Myocyte (in vitro differentiated cells): ENCODE measurements at regions not wholly inside any gene's neighbourhood (a gene's known extent, or its start where the extent isn't known, plus 50 kb on each side); places are given as distances from the start of the nearest gene placed in this dataset.
A peak's percentile ranks its signal among the peaks of the same experiment; 100 is the strongest.

ENCODE experiments used
- DNase-seq: peaks from one replicate; pipeline ENCODE4 v3.0.0-alpha.2; 2012; ENCODE audit warnings: low read depth

DNA sequence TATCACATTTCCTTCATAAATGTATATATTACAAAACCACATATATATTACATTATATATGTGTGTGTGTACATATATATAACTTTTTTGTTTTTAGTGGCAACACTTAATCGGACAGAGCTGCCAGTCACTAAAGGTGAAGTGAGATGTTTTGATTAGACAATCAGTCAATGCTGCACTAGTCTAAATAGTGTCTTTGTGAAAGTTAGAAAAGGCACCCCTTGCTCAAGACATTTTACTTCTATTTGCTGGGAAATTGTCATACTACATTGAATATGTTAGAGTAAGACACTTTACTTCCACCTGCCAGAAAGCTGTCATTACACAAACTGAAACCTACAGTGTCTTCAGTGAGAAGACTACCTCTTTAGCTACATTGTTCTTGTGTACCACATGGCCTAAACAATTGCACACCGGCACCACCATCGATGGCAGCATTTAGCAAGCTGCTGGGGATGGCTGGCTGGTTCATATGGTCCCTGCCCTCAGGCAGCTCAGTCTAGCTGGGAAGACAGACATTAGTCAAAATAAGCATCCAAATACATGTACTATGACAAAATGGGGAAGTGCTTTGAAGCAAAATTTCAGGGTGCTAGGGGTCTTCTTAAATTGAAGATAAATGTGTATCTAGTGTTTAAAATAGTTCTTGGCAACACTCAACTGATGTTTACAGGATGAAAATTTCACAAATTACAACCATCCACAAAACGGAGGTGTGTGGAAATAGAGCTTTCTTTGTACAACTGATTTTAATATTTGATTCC lies 148.1 kb upstream of the GATB start:
- DNase-seq: no peak

DNA sequence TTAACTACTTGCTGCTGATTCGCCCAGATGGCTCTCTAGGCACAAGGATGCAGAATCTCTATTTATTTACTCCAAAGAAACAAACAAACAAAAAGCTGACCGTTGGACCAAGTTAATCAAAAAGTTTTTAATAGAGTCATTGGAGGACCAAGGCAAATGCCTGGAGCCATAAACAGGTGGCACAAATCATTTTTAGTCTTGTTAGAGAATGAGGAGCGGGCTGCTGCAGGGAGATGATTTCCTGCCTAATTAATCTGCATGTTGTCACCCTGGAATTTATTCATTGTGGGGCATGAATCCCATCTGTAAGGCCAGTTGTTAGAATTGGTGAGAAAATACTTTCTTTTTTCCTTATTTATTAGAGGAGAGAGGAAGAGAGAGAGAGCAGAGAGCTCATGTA lies 147.4 kb upstream of the GATB start:
- no peak for DNase-seq

DNA sequence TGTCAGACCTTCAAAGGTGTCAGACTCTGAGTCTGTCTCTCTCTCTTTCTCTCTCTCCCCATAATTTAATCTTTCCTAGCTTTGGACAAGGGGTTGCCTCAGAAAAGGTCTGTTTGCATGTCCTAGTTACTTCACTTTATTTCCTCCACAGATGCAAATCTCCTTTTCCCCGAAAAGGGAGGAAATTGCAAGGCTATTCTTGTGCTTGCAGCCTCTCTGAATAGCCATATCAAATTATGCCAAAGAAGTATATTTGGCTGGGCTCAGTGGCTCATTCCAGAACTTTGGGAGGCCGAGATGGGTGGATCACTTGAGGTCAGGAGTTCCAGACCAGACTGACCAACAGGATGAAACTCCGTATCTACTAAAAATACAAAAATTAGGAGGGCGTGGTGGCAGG lies 145.6 kb upstream of the GATB start:
- no peak for DNase-seq

DNA sequence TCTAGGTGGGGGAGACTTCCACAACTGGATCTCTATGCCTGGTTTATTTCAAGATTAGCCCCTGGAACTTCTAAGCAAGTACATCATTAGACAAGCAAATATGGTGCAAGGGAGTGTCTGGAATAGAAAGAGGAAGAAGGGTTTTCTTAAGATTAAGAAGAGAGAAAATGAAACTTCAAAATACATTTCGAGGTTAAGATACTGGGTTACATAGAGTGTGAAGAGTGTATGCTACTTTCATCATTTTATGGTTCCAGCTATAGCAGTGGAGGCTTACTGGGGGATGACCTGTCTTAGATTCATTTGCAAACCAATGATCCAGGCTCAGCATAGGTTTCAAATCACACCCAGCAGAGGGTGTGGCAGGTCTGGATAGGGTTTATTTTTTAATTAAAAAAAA lies 144.4 kb upstream of the GATB start:
- no peak for DNase-seq

DNA sequence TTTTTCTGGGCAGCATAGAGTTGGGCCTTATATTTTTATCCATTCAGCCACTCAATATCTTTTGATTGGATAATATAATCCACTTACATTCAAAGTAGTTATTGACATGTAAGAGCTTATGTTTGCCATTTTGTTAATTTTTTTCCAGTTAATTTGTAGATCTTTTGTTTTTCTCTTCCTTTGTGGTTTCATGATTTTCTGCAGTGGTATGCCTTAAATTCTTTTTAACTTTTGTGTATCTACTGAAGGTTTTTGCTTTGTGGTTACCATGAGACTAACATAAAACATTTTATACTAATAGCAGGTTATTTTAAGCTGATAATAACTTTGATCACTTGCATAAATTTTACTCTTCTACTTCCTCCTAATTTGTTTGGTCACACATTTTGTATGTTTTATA lies 140.8 kb upstream of the GATB start:
- DNase-seq: no peak

DNA sequence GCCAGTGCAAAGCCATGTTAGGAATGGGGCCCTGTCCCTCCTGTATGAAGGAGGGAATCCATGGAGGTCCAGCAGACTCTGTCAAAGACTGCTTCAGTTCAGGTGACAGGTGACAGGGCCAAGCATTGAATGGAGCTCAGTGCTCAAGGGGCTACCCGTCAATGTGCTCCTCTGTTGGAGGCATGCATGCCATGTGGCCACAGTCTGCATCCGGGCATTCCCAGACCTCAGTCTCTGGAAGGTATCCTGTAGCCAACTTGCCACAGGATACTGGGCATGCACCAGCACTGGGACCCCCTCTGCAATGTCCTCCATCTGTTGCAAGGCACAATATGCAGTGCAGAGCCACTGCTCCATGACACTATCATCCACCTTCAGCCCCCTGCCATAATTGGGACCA lies 136.1 kb upstream of the GATB start:
- DNase-seq: no peak

DNA sequence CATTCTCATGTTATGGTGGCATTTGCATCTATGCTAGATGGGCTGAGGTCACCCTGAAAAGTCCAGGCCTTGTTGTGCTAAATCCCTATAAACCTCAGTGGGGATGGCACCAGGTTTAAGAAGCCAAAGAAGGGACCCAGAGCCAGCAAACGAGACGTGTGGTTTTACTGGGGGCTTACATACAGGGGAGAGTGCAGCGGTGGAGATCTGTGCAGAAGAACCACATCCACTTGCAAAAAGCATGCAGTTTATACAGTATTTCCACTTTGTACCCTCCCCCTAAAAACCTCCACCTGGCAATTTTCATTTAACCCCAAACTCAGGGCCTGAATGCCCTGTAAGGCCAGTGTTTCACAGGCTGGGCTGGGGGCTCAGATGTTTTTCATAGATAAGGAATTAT lies 134.9 kb upstream of the GATB start:
- no peak for DNase-seq

DNA sequence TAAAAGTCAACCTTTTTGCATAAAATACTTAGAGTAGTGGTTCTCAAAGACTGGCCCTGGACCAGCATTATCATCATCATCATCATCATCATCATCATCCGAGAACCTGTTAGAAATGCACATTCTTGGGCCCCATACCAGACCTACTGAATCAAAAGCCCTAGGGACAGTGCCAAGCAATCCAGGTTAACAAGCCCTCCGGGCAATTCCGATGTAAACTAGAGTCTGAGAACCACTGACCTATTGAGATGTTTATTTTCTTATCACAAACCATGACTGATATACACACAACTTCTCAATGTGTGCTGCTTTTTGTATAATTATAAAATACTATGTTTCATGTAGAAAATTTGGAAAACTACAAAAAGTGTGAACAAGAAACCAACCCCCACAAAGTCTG lies 133.4 kb upstream of the GATB start:
- DNase-seq: no peak

DNA sequence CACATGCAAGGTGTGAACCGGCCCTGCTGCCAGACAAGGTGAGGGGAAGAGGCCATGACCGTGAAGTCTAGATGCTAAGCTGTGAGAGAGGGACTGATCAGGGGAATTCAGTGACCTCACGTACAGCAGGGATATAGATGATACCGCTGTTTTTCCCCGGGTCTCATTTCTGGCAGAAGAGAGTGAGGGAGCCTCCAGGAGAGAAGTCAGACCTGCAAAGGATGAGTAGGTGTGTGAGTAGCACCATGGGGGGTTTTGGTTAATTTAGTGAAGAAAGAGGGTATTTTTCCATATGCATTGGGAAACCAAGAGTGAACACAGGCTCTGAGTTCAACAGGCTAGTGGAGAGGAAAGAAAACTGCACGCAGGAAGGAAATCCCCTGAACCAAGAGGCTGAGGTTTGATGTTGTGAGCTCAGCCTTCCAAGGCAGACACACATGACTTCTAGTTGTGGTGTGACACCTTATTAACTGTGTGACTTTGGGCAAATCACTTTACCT lies 127.6 kb upstream of the GATB start:
- DNase-seq: no peak

DNA sequence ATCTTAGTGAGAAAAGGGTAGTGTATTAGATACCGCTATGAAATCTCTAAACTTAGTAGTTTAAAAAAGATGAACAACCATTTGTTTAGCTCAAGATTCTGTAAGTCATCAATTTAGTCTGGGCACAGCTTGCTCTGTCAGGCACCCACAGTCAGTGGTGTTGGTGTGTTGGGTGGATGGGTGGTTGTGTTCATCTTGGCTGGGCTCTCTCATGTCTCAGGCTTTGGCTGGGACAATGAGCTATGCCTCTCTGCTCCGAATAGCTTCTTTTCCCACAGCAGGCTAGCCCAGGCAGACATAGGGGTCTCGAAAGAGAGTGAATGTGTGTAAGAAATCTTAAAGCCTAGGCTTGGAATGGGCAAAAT lies 127.0 kb upstream of the GATB start:
- DNase-seq: no peak

DNA sequence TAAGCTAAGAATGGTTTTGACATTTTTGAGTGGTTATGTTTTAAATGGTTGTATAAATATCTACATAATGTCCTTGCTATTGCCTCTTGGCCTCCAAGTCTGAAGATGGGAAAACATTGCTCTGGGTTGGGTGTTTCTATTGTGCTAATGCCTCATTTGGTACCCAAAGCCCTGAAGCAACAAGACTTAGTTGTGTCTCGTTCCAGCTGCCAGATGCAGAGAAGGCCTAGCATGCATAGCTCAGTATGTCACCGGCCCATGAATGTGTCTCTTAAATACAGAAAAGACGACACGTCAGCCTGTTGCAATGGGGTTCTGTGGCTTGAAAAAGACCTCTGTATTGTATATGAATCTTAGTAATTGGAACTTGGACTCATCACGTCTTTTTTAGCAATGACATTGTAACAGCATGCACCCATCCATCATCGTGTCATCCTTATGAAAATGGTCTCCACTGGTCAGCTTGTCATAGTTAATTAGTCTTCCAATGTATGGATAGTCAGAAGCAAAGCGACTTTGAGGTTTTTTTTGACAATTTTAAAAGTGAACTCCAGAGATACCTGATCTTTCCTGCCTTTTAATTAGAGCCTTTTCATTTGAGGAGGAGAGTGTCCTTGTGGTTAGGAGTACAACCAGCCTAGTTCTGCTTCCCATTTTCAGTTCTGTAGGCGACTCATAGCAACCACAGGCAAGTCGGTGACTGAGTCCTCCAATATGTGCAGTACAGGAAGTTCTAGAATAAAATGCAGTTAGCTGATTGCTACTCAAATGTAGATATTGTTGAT lies 126.4 kb upstream of the GATB start:
- peak; percentile 10 for DNase-seq

DNA sequence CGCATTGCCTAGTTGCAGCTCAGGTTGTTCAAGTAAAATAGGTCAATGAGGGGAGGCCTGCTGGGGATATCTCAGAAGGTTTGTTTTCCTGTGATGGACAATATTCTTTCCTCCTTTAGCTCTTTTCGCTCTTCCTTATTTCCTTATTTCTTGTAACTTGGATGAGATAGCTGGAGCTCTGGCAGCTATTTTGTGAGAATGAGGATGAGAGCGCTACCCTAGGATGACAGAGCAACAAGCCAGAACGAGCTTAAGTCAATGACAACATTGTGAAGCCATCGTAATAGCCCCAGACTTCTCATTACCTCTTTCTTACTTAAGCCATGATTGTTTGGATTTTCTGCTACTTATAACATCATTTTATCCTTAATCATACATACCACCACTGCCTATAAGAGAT lies 124.3 kb upstream of the GATB start:
- DNase-seq: no peak

DNA sequence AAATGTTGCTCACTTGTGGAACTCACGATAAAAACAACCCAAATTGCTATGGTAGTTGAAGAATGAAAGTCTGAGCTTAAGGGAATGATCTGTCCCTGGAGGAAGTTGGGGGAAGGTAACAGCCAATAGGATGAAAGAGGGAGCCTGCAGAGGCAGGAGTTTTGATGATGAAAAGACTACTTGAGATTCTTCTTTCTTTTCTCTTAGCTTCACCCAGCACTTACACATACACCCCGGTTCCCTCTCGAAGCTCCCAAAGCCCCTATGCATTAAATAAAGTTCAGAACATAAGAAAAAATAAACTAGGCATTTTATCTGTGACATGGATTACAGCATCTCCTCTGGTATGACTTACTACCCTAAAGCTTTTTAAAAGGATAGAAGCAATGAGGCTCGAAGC lies 122.9 kb upstream of the GATB start:
- DNase-seq: no peak

DNA sequence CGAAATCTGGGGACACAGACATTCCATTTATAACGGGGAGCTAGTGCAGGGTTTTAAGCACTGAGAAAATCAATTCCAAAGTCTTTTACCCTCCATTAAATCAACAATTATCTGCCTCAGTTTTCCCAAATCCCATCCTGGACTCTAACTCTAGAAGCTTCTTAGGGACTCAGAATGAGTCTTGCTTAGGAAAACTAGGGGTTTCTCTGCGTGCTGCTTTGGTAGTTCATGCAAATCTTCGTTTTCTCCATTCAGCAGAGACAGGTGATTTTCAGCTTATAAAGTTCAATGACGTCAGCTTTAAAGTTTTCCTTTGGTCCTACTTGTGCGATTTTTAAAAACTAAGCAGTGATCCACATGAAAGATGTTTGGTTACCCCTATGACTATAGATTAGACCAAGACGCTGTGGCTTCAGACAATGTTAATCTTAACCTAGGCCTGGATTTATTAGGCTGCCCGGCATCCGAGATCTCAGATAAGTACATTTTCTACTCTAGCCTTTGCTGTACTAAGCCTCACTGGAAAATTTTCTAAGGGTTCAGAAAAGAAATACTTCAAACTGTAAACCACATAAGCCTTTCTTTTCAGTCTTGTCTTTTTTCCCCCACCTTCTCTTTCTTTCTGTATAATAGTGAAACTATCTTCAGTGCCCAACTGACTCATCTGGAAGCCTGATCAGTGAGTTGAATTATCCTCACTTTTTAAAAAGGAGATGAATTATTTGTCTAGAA lies 121.4 kb upstream of the GATB start:
- no peak for DNase-seq

DNA sequence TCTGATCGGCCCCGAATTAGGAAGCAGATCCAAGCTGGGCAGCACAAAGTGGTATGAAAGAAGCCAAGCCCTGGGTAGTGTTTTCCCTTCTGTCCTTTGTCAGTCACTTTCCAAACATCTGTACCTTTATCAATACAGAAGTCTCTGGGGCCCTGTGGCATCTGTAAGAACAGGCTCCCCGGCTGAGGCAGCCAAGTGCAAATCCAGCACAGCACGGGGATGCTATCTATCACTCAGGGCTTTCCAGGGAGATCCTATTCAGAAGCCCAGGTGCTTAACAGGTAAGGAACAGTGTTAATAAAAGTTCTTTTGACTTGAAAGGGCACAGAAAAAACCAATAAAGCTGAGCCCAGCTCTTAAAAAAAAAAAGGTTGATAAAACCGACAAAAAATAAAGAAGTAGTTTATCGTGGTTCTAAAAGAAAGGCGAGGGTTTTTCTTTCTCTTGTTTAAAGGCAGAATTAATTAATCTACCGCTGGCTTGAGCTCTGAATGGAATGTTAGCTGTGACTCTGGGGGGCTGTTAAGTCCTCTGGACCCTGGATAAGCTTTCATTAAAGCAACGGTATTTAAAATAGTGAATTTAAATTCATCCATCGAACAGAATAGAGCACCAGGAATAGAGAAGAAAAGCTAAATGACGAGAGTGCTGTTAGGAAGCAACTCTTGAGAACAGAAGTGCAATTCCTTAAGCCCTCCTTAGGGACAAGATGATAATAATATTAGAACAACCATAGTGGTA lies 119.1 kb upstream of the GATB start:
- DNase-seq: no peak

DNA sequence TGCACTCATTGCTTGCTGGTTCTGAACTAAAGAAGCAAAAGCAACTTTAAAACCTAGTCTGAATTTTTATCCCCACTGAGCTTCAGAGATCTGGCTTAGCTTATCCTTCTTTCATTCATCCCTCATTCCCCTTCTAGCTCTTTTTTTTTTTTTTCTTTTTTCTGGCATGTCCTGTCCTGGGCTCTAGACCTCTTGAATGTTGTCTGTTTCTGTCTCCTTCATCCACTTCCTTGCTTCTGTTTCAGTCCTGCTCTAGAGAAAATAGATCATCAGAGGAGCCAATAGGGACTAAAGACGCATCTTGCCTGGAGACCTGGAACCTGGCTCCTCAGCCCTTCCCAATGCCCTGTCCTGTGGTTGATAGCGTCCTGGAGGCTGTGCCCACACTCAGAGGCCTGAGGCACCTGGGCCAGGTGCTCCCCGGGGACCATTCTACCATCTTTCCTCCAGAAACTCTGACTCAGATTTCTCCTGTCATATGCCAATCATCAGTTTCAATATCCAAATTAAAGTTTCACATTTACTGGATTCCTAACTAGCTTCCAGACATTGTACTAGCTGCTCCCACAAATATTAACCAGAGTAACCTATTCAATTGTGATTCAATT lies 115.7 kb upstream of the GATB start:
- no peak for DNase-seq

DNA sequence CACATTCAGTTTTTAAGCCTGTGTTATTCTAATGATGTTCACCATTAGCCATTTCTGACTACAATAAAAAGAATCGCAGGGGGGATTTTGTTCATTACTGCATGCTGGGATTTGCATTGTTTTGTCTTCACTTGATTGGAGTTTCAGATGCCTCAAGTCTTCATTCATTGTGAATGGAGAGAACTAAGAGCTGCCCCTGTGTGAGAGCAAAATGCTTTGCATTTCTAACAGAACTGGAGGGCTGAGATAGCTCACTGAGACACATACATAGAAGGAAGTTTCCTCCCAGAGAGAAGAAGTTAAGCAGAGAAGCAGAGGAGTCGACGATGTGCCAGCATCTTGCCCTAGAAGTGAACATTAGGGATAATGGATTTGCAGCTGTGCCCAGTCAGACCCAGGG lies 113.5 kb upstream of the GATB start:
- DNase-seq: no peak

DNA sequence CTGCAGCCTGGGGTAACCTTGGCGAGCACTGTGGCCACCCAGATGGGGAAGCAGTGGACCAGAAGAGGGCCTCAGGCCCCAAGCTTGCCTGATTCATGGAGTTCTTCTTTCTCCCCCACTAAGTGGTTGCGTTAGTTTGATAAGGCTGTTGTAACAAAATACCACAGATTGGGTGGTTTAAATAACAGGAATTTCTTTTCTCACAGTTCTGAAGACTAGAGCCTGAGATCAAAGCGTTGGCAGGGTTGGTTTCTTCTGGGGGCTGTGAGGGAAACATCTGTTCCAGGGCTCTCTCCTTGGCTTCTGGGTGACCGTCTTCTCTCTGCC lies 105.7 kb upstream of the GATB start:
- DNase-seq: no peak

DNA sequence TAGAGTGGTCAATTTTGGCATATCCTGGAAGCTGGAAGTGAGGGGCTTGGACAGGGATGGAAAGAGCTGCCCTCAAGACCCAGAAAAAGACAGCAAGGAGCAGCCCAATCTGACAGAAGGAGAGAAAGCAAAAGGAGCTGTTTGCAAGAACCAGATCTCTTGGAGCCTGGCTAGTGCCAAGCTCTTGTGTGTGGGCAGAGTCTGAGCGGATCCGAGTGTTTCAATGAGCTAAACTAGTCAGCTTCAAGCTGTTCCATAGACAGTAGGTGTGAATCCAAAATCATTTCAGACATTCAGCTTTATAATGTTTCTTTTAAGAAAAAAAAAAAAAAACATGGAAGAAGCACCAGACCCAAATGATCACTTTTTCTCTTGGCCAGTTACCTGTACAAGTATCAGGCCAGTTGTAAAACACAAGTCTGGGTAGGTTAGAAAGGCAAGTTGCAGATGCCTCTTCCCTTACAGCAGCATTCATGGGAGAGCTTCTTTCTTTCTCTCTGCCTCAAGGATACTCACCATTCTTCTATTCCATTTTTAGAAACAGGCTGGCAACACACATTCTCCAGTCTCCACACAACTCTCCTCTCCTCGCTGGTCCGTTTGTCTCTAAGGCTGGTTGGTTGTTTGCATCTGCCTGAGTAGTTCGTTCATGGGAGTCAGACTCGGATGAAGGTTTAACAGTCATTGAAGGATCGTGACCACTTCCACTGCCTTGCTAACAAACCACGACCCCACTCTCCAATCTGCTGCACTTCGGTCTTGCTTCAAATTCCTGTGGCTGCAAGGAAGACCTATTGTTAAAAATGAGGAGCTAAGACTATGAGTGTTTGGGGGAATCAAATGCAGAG lies 105.2 kb upstream of the GATB start:
- DNase-seq: peak; percentile 23

DNA sequence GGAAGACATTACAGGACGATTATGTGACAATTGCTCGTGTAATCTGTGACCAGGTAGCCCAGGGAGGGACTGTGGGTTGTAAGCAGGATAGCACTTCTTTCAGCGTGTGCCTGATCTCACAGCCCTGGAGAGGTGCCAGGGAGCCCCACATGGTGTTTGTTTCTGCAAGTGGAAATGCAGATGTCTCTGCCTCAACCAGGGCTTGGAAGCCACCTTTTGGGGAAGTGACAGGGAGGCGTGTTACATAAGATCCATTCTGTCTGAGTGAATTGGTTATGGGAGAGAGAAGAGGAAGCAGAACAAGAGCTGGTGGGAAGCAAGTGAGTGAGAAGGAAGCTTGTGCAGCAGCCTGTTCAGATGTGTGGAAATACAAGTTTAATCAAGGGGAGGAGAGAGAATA lies 104.5 kb upstream of the GATB start:
- no peak for DNase-seq
